Panc1 (cell line): ENCODE measurements at regions not wholly inside any gene's neighbourhood (a gene's known extent, or its start where the extent isn't known, plus 50 kb on each side); places are given as distances from the start of the nearest gene placed in this dataset.

Experiments
- ATAC-seq: fragments of 200-7000 bp; cut with Tn5 transposase; 2 replicates; pipeline ENCODE4 v1.9.1; 2020; ENCODE audit warnings: mild to moderate bottlenecking, moderate library complexity
- BruUV-seq: library from RNA; stranded (reverse); fragments of 400-500 nt; replicated peaks from 2 replicates; lab custom pipeline; 2021; lab: Mats Ljungman, UMichigan
- CTCF ChIA-PET: fragments of 300-600 bp; sonication (Branson Sonifier 250); formaldehyde crosslinking; loops from one replicate; lab custom pipeline; 2022; ENCODE audit warnings: antibody characterized with exemption; lab: Charles Lee
- POLR2A ChIA-PET: fragments of 300-600 bp; sonication (Branson Sonifier 250); formaldehyde crosslinking; loops from one replicate; lab custom pipeline; 2022; ENCODE audit warnings: antibody characterized with exemption; lab: Charles Lee
- DNase-seq: peaks from one replicate; pipeline ENCODE4 v3.0.0-alpha.2; 2010; ENCODE audit warnings: low read depth, low spot score
- H3K27ac ChIP-seq: 2 replicates; pipeline ENCODE4 v1.5.1; 2011; ENCODE audit warnings: mild to moderate bottlenecking, low read length, inconsistent platforms
- H3K27me3 ChIP-seq: fragments of 200-500 bp; sonication (Bioruptor generic); 2 replicates; pipeline ENCODE4 v1.6.0; 2014; ENCODE audit warnings: low read length, inconsistent platforms; ENCODE audit not compliant: control insufficient read depth, insufficient read depth
- H3K36me3 ChIP-seq: fragments of 200-500 bp; sonication (Bioruptor generic); 2 replicates; pipeline ENCODE4 v1.5.1; 2014; ENCODE audit warnings: inconsistent platforms, mild to moderate bottlenecking, low read length, moderate library complexity; ENCODE audit not compliant: control insufficient read depth, insufficient read depth
- H3K4me1 ChIP-seq: 2 replicates; pipeline ENCODE4 v1.5.1; 2011; ENCODE audit warnings: inconsistent platforms, mild to moderate bottlenecking, low read length, moderate library complexity; ENCODE audit not compliant: control insufficient read depth, insufficient read depth
- H3K4me3 ChIP-seq, 2 experiments: 2 replicates each; pipeline ENCODE4 v1.5.1; 2011 to 2012; ENCODE audit warnings: low read depth in 2 of 2, low read length in 2 of 2, mild to moderate bottlenecking in 2 of 2, inconsistent platforms in 1 of 2, moderate library complexity in 1 of 2
- H3K9me3 ChIP-seq: fragments of 200-500 bp; sonication (Bioruptor generic); 2 replicates; pipeline ENCODE4 v1.5.1; 2014; ENCODE audit warnings: low read depth, mild to moderate bottlenecking, inconsistent platforms, low read length, moderate library complexity; ENCODE audit not compliant: control insufficient read depth, insufficient read depth
- CTCF ChIP-seq: fragments of 450-650 bp; IDR thresholded peaks from 2 replicates; pipeline ENCODE4 v1.5.1; 2017; ENCODE audit warnings: mild to moderate bottlenecking
- POLR2AphosphoS5 ChIP-seq: IDR thresholded peaks from 2 replicates; pipeline ENCODE4 v1.6.1; 2012; ENCODE audit warnings: mild to moderate bottlenecking, low read depth, low read length, moderate library complexity
- REST ChIP-seq, 2 experiments: IDR thresholded peaks; 2 replicates each; pipeline ENCODE4 v1.6.1; 2011 to 2012; ENCODE audit warnings: low read depth in 2 of 2, control low read depth in 1 of 2, low read length in 1 of 2, mild to moderate bottlenecking in 1 of 2, moderate library complexity in 1 of 2; ENCODE audit not compliant: insufficient read depth in 1 of 2
- SIN3A ChIP-seq: IDR thresholded peaks from 2 replicates; pipeline ENCODE4 v1.6.1; 2012; ENCODE audit warnings: low read depth, mild to moderate bottlenecking, low read length, moderate library complexity, borderline replicate concordance; ENCODE audit not compliant: insufficient read depth
- TCF7L2 ChIP-seq: IDR thresholded peaks from 2 replicates; pipeline ENCODE4 v1.6.1; 2011; ENCODE audit warnings: mild to moderate bottlenecking, low read depth, low read length, inconsistent platforms
- in situ Hi-C: cut with HindIII; loops from 2 replicates; pipeline ENCODE4 v1.10.0; 2016; ENCODE audit warnings: low sequenced_read_pairs, low pct_unique_long_range_greater_than_20kb
- intact Hi-C: fragments of 100-400 bp; cut with micrococcal nuclease; formaldehyde crosslinking; loops from one replicate; pipeline ENCODE4 v1.10.0; 2022; ENCODE audit not compliant: unreplicated experiment

- POLR2A ChIA-PET: no interaction called here
- no peak for ATAC-seq
These were observed 120.8 kb downstream of the MAFB start for GRCh38 chr20:40568200-40568599.

GRCh38 chr20:40565682-40566040 is 123.4 kb downstream of the MAFB start:
- TF ChIP-seq REST (IDR thresholded peaks at IDR 0.05; ENCODE audit: insufficient read depth in 1 of 2, low read depth in 2 of 2, low read length in 1 of 2): no peak
- no peak for TF ChIP-seq SIN3A
- TF ChIP-seq POLR2AphosphoS5: no peak
- no peak for TF ChIP-seq TCF7L2
- no peak for TF ChIP-seq CTCF
- no peaks in the 10 kb centered on the region for H3K4me1 ChIP-seq
- in situ Hi-C loops (no loop called here), intact Hi-C loops (no loop called here)
- no peak for DNase-seq
- H3K27me3 ChIP-seq: no peaks in the 10 kb centered on the region
- H3K27ac ChIP-seq: no peak overlapping the region
- H3K4me3 ChIP-seq: no peak overlapping the region
- no peaks in the 10 kb centered on the region for H3K9me3 ChIP-seq
- ChIA-PET POLR2A (no interaction called here), CTCF (no interaction called here)
- H3K36me3 ChIP-seq: no peaks in the 10 kb centered on the region
- ATAC-seq: no peak
- no TSS peak for BruUV-seq

More at GRCh38 chr20:40568200-40568599, 120.8 kb downstream of the MAFB start:
- CTCF ChIA-PET: no interaction called here
- no peaks in the 10 kb centered on the region for H3K36me3 ChIP-seq
- H3K27me3 ChIP-seq: no peaks in the 10 kb centered on the region
- in situ Hi-C loops (no loop called here), intact Hi-C loops (no loop called here)
- no peak for DNase-seq
- BruUV-seq: no TSS peak
- H3K4me3 ChIP-seq: no peak overlapping the region
- TF ChIP-seq CTCF (no peak), REST (IDR thresholded peaks at IDR 0.05; ENCODE audit: insufficient read depth in 1 of 2, low read depth in 2 of 2, low read length in 1 of 2) (no peak), SIN3A (no peak), TCF7L2 (no peak), POLR2AphosphoS5 (no peak)
- no peaks in the 10 kb centered on the region for H3K4me1 ChIP-seq
- no peak overlapping the region for H3K27ac ChIP-seq
- H3K9me3 ChIP-seq: no peaks in the 10 kb centered on the region
